GM18498 (cell line): ENCODE measurements at regions not wholly inside any gene's neighbourhood (a gene's known extent, or its start where the extent isn't known, plus 50 kb on each side); places are given as distances from the start of the nearest gene placed in this dataset.

ENCODE experiments used
- ATAC-seq: cut with Tn5 transposase; IDR thresholded peaks from one replicate; pipeline ENCODE4 v1.9.1; 2021; ENCODE audit warnings: mild to moderate bottlenecking, moderate library complexity; ENCODE audit not compliant: unreplicated experiment

- no peak for ATAC-seq
These were observed 49.9 kb downstream of the CHRM3 start for GRCh38 chr1:239436286-239436685.

GRCh38 chr1:239437822-239438221, 51.5 kb downstream of the CHRM3 start:
- no peak for ATAC-seq

GRCh38 chr1:239438891-239439290, 52.5 kb downstream of the CHRM3 start:
- no peak for ATAC-seq

GRCh38 chr1:239443361-239443760, 57.0 kb downstream of the CHRM3 start:
- ATAC-seq, result no peak

- no peak for ATAC-seq
These were observed 60.2 kb downstream of the CHRM3 start for GRCh38 chr1:239446611-239447010.

- no peak for ATAC-seq
These were observed 62.5 kb downstream of the CHRM3 start for GRCh38 chr1:239448911-239449310.

- no peak for ATAC-seq
These were observed 69.4 kb downstream of the CHRM3 start for GRCh38 chr1:239455743-239456142.

- no peak for ATAC-seq
These were observed 70.4 kb downstream of the CHRM3 start for GRCh38 chr1:239456788-239457187.

- ATAC-seq, result peak; percentile 45
These were observed 71.2 kb downstream of the CHRM3 start for GRCh38 chr1:239457491-239458143.

GRCh38 chr1:239458144-239458500, 71.8 kb downstream of the CHRM3 start:
- peak; percentile 68 for ATAC-seq

- ATAC-seq, result no peak
These were observed 81.4 kb downstream of the CHRM3 start for GRCh38 chr1:239467730-239468129.

GRCh38 chr1:239478069-239478468, 91.7 kb downstream of the CHRM3 start:
- no peak for ATAC-seq

- ATAC-seq, result no peak
These were observed 97.0 kb downstream of the CHRM3 start for GRCh38 chr1:239483391-239483790.

GRCh38 chr1:239493811-239494414, 107.5 kb downstream of the CHRM3 start:
- ATAC-seq, result no peak

- ATAC-seq, result no peak
These were observed 118.7 kb downstream of the CHRM3 start for GRCh38 chr1:239505094-239505493.

GRCh38 chr1:239507826-239508225, 121.5 kb downstream of the CHRM3 start:
- no peak for ATAC-seq

GRCh38 chr1:239511875-239512274, 125.5 kb downstream of the CHRM3 start:
- no peak for ATAC-seq

- ATAC-seq, result no peak
These were observed 130.2 kb downstream of the CHRM3 start for GRCh38 chr1:239516579-239516978.

GRCh38 chr1:239526391-239526790, 140.0 kb downstream of the CHRM3 start:
- no peak for ATAC-seq

GRCh38 chr1:239527051-239527693, 140.8 kb downstream of the CHRM3 start:
- no peak for ATAC-seq

GRCh38 chr1:239536165-239536849, 149.9 kb downstream of the CHRM3 start:
- no peak for ATAC-seq

GRCh38 chr1:239537795-239538194, 151.4 kb downstream of the CHRM3 start:
- ATAC-seq, result no peak
